ENCODE measurements at regions not wholly inside any gene's neighbourhood (a gene's known extent, or its start where the extent isn't known, plus 50 kb on each side); places are given as distances from the start of the nearest gene placed in this dataset.

DNA sequence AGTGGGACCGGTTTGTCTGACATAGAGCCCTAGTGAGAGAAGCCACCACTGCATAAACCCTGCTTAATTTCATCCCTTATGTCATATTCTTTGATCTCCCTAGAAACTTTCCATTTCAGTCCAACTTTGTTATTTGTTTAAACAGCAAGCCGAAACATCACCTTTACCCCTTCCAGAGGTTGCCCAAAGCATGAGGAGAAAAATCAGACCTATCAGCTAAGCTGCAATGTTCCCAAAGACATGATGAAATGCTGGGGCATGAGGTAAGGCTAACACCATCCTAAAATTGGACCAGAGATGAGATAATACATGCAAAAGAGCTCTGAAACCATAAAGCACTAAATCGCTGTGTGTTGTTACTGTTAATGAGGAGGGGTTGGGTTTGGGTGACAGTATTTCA, 447.9 kb upstream of the ACVR2A start:
- Histone ChIP-seq H3K27ac (replicated peaks) (no peak overlapping the region), H3K27me3 (ENCODE audit: insufficient read depth, poor library complexity, severe bottlenecking) (no peaks in the 10 kb centered on the region), H3K4me3 (replicated peaks; ENCODE audit: insufficient read depth, low read length) (no peak overlapping the region)
- no peak for DNase-seq (ENCODE audit: low read depth in 1 of 2, low spot score in 1 of 2)
- TF ChIP-seq GABPA (IDR thresholded peaks at IDR 0.05; ENCODE audit: low read depth) (no peak), POLR2AphosphoS5 (IDR thresholded peaks at IDR 0.05; ENCODE audit: low read depth) (no peak), SPI1 (IDR thresholded peaks at IDR 0.05; ENCODE audit: borderline replicate concordance, low read depth) (no peak)
- TF ChIP-seq, protein P1, sequence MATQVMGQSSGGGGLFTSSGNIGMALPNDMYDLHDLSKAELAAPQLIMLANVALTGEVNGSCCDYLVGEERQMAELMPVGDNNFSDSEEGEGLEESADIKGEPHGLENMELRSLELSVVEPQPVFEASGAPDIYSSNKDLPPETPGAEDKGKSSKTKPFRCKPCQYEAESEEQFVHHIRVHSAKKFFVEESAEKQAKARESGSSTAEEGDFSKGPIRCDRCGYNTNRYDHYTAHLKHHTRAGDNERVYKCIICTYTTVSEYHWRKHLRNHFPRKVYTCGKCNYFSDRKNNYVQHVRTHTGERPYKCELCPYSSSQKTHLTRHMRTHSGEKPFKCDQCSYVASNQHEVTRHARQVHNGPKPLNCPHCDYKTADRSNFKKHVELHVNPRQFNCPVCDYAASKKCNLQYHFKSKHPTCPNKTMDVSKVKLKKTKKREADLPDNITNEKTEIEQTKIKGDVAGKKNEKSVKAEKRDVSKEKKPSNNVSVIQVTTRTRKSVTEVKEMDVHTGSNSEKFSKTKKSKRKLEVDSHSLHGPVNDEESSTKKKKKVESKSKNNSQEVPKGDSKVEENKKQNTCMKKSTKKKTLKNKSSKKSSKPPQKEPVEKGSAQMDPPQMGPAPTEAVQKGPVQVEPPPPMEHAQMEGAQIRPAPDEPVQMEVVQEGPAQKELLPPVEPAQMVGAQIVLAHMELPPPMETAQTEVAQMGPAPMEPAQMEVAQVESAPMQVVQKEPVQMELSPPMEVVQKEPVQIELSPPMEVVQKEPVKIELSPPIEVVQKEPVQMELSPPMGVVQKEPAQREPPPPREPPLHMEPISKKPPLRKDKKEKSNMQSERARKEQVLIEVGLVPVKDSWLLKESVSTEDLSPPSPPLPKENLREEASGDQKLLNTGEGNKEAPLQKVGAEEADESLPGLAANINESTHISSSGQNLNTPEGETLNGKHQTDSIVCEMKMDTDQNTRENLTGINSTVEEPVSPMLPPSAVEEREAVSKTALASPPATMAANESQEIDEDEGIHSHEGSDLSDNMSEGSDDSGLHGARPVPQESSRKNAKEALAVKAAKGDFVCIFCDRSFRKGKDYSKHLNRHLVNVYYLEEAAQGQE (IDR thresholded peaks at IDR 0.05; ENCODE audit: insufficient replicate concordance, low read depth), result no peak
- TF ChIP-seq, protein P2, sequence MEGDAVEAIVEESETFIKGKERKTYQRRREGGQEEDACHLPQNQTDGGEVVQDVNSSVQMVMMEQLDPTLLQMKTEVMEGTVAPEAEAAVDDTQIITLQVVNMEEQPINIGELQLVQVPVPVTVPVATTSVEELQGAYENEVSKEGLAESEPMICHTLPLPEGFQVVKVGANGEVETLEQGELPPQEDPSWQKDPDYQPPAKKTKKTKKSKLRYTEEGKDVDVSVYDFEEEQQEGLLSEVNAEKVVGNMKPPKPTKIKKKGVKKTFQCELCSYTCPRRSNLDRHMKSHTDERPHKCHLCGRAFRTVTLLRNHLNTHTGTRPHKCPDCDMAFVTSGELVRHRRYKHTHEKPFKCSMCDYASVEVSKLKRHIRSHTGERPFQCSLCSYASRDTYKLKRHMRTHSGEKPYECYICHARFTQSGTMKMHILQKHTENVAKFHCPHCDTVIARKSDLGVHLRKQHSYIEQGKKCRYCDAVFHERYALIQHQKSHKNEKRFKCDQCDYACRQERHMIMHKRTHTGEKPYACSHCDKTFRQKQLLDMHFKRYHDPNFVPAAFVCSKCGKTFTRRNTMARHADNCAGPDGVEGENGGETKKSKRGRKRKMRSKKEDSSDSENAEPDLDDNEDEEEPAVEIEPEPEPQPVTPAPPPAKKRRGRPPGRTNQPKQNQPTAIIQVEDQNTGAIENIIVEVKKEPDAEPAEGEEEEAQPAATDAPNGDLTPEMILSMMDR (IDR thresholded peaks at IDR 0.05; ENCODE audit: insufficient read depth, low read length), result no peak

DNA sequence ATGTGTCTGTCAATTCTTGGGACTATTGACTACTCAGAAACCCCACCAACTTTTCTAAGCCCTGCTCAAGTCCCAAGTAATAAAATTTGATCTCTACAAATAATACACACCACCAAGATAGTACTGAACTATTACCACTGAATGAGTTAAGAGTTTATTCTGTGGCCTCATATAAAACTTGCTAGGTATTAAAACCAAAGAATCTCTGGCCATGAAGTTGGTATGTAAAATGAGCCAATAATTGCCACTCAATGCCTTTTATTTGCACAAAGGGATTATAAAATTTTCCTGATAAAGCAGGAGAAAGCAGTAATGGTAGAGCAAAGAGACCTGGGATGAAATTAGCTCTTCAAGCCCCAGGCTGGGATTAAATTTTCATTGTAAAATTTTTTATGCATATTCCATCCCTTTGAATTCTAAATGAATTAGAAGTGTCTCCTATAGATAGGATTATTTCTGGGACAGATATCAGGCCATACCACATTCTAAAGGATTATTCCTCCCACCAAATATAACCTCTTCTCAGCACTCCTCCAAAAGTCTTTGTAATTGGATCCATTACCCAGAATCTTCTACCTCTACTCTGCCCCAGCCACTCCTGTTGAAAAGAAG, 450.5 kb upstream of the ACVR2A start:
- no peak overlapping the region for H3K27ac ChIP-seq (replicated peaks)
- no peak for DNase-seq (ENCODE audit: low read depth in 1 of 2, low spot score in 1 of 2)
- H3K27me3 ChIP-seq (ENCODE audit: insufficient read depth, poor library complexity, severe bottlenecking), result peaks cover 2% of the 10 kb centered on the region
- no peak overlapping the region for H3K4me3 ChIP-seq (replicated peaks; ENCODE audit: insufficient read depth, low read length)
- TF ChIP-seq SPI1 (IDR thresholded peaks at IDR 0.05; ENCODE audit: borderline replicate concordance, low read depth) (no peak), POLR2AphosphoS5 (IDR thresholded peaks at IDR 0.05; ENCODE audit: low read depth) (no peak), GABPA (IDR thresholded peaks at IDR 0.05; ENCODE audit: low read depth) (no peak)
- TF ChIP-seq, protein P2 (IDR thresholded peaks at IDR 0.05; ENCODE audit: insufficient read depth, low read length), result no peak
- TF ChIP-seq, protein P1 (IDR thresholded peaks at IDR 0.05; ENCODE audit: insufficient replicate concordance, low read depth), result no peak

DNA sequence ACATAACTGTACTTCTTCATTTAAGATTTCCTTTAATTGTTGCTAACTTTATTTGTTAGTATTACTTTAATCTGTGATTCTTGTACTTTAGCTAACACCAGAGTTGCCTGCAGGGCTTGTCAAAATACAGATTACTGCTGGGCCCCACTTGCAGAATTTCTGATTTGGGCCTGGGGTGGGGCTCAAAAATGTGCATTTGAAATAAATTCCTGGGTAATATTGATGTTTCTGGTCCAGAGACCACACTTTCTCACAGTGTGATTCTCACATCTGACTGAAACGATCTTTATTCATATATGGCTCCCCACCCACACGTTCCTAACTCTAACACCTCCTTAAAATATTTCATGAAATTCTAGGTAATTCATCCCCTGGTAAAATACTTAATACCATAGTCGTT, 452.6 kb upstream of the ACVR2A start:
- no peak overlapping the region for H3K4me3 ChIP-seq (replicated peaks; ENCODE audit: insufficient read depth, low read length)
- no peak for DNase-seq (ENCODE audit: low read depth in 1 of 2, low spot score in 1 of 2)
- H3K27ac ChIP-seq (replicated peaks), result no peak overlapping the region
- H3K27me3 ChIP-seq (ENCODE audit: insufficient read depth, poor library complexity, severe bottlenecking), result peaks cover 2% of the 10 kb centered on the region
- TF ChIP-seq, protein P2 (IDR thresholded peaks at IDR 0.05; ENCODE audit: insufficient read depth, low read length), result no peak
- TF ChIP-seq POLR2AphosphoS5 (IDR thresholded peaks at IDR 0.05; ENCODE audit: low read depth) (no peak), SPI1 (IDR thresholded peaks at IDR 0.05; ENCODE audit: borderline replicate concordance, low read depth) (no peak), GABPA (IDR thresholded peaks at IDR 0.05; ENCODE audit: low read depth) (no peak)
- TF ChIP-seq, protein P1 (IDR thresholded peaks at IDR 0.05; ENCODE audit: insufficient replicate concordance, low read depth), result no peak

All from HL-60 (cell line).